Gastroesophageal sphincter (tissue), 3 donors: ENCODE measurements at regions not wholly inside any gene's neighbourhood (a gene's known extent, or its start where the extent isn't known, plus 50 kb on each side); places are given as distances from the start of the nearest gene placed in this dataset.

Experiments used
- CTCF ChIP-seq, 4 experiments: fragments of 200-600 bp in 2 of 4; fragments of 450-650 bp in 2 of 4; sonication (generic) in 1 of 4; IDR thresholded peaks; one replicate each; pipeline ENCODE4 v1.5.1; 2017 to 2019; ENCODE audit warnings: antibody characterized with exemption in 4 of 4, mild to moderate bottlenecking in 2 of 4, moderate library complexity in 2 of 4
- POLR2A ChIP-seq, 2 donors: fragments of 450-650 bp; IDR thresholded peaks; one replicate each; pipeline ENCODE4 v1.6.1; 2017; ENCODE audit warnings: antibody characterized with exemption in 2 of 2, mild to moderate bottlenecking in 2 of 2, moderate library complexity in 1 of 2

- TF ChIP-seq POLR2A (IDR thresholded peaks at IDR 0.05) (no peak), CTCF (IDR thresholded peaks at IDR 0.05) (no peak)
Measured at GRCh38 chr2:13581471-13581870, 864.7 kb downstream of the TRIB2 start.
